Liver (tissue), 8 donors: ENCODE measurements at regions not wholly inside any gene's neighbourhood (a gene's known extent, or its start where the extent isn't known, plus 50 kb on each side); places are given as distances from the start of the nearest gene placed in this dataset.

Experiments used
- DNase-seq: peaks from one replicate; pipeline ENCODE4 v3.0.0-alpha.2; 2017; ENCODE audit warnings: low spot score
- H3K27ac ChIP-seq, 2 donors: one replicate each; pipeline ENCODE4 v1.7.0; 2013; ENCODE audit warnings: inconsistent platforms in 2 of 2, low read length in 2 of 2, control low read depth in 1 of 2, low read depth in 1 of 2, mild to moderate bottlenecking in 1 of 2
- H3K27me3 ChIP-seq, 4 donors: one replicate each; pipeline versions ENCODE4 v1.6.1 to v1.7.0; 2013; ENCODE audit warnings: low read length in 3 of 4, inconsistent platforms in 1 of 4, mild to moderate bottlenecking in 1 of 4, moderate library complexity in 1 of 4; ENCODE audit not compliant: control insufficient read depth in 4 of 4, insufficient read depth in 4 of 4
- H3K36me3 ChIP-seq, 4 donors: one replicate each; pipeline versions ENCODE4 v1.6.1 to v1.7.0; 2013; ENCODE audit warnings: low read length in 3 of 4, mild to moderate bottlenecking in 3 of 4, low read depth in 1 of 4, moderate library complexity in 1 of 4; ENCODE audit not compliant: control insufficient read depth in 4 of 4, insufficient read depth in 3 of 4
- H3K4me1 ChIP-seq, 4 donors: one replicate each; pipeline versions ENCODE4 v1.6.1 to v1.7.0; 2013; ENCODE audit warnings: low read length in 3 of 4, mild to moderate bottlenecking in 3 of 4, moderate library complexity in 1 of 4; ENCODE audit not compliant: control insufficient read depth in 4 of 4, insufficient read depth in 4 of 4
- H3K4me3 ChIP-seq, 3 donors: one replicate each; pipeline versions ENCODE4 v1.6.1 to v1.7.0; 2013; ENCODE audit warnings: low read length in 3 of 3, control low read depth in 1 of 3, low read depth in 1 of 3, mild to moderate bottlenecking in 1 of 3
- H3K9ac ChIP-seq, 2 donors: one replicate each; pipeline ENCODE4 v1.7.0; 2013; ENCODE audit warnings: low read length in 2 of 2, mild to moderate bottlenecking in 2 of 2, moderate library complexity in 2 of 2, control low read depth in 1 of 2, low read depth in 1 of 2
- H3K9me3 ChIP-seq, 4 donors: one replicate each; pipeline versions ENCODE4 v1.6.1 to v1.7.0; 2013; ENCODE audit warnings: low read length in 3 of 4; ENCODE audit not compliant: control insufficient read depth in 4 of 4
- ATF3 ChIP-seq: IDR thresholded peaks from 2 replicates; pipeline ENCODE4 v1.6.1; 2016; ENCODE audit warnings: antibody characterized with exemption
- CTCF ChIP-seq: fragments of 150-350 bp; IDR thresholded peaks from 2 replicates; pipeline ENCODE4 v1.5.1; 2017; ENCODE audit warnings: improper control_type of control experiment, low read depth, low read length; ENCODE audit not compliant: missing input control
- EGR1 ChIP-seq, 2 donors: IDR thresholded peaks; 2 replicates each; pipeline ENCODE4 v1.6.1; 2016 to 2018; ENCODE audit warnings: antibody characterized with exemption in 2 of 2, low read depth in 2 of 2
- FOXA1 ChIP-seq: IDR thresholded peaks from 2 replicates; pipeline ENCODE4 v1.6.1; 2016; ENCODE audit warnings: antibody characterized with exemption
- FOXA2 ChIP-seq: IDR thresholded peaks from 2 replicates; pipeline ENCODE4 v1.6.1; 2016; ENCODE audit warnings: antibody characterized with exemption
- GABPA ChIP-seq, 2 donors: IDR thresholded peaks in 1 of 2; conservative IDR thresholded peaks in 1 of 2; 2 replicates each; pipeline ENCODE4 v1.6.1; 2016; ENCODE audit warnings: antibody characterized with exemption in 2 of 2, mild to moderate bottlenecking in 1 of 2, moderate library complexity in 1 of 2
- HNF4A ChIP-seq, 2 donors: conservative IDR thresholded peaks; 2 replicates each; pipeline ENCODE4 v1.6.1; 2016; ENCODE audit warnings: antibody characterized with exemption in 2 of 2, mild to moderate bottlenecking in 2 of 2
- HNF4G ChIP-seq: IDR thresholded peaks from 2 replicates; pipeline ENCODE4 v1.6.1; 2016; ENCODE audit warnings: antibody characterized with exemption
- JUND ChIP-seq, 2 donors: IDR thresholded peaks; 2 replicates each; pipeline ENCODE4 v1.6.1; 2016; ENCODE audit warnings: antibody characterized with exemption in 2 of 2
- NR2F2 ChIP-seq: IDR thresholded peaks from 2 replicates; pipeline ENCODE4 v1.6.1; 2016; ENCODE audit warnings: antibody characterized with exemption
- RAD21 ChIP-seq, 2 donors: IDR thresholded peaks; 2 replicates each; pipeline ENCODE4 v1.6.1; 2016; ENCODE audit warnings: antibody characterized with exemption in 2 of 2, mild to moderate bottlenecking in 2 of 2
- REST ChIP-seq: IDR thresholded peaks from 2 replicates; pipeline ENCODE4 v1.6.1; 2016; ENCODE audit warnings: antibody characterized with exemption, mild to moderate bottlenecking
- RXRA ChIP-seq, 2 donors: IDR thresholded peaks; 2 replicates each; pipeline ENCODE4 v1.6.1; 2017 to 2018; ENCODE audit warnings: antibody characterized with exemption in 2 of 2, mild to moderate bottlenecking in 1 of 2
- SP1 ChIP-seq: IDR thresholded peaks from 2 replicates; pipeline ENCODE4 v1.6.1; 2018; ENCODE audit warnings: antibody characterized with exemption, mild to moderate bottlenecking
- TAF1 ChIP-seq: conservative IDR thresholded peaks from 2 replicates; pipeline ENCODE4 v1.6.1; 2016; ENCODE audit warnings: antibody characterized with exemption, mild to moderate bottlenecking
- YY1 ChIP-seq: IDR thresholded peaks from 2 replicates; pipeline ENCODE4 v1.6.1; 2016; ENCODE audit warnings: antibody characterized with exemption, mild to moderate bottlenecking
- WGBS: extraction: QIAGEN DNeasy Blood & Tissue Kit; methylation state at CpG from one replicate; pipeline ENCODE4 v1.1.7; 2013; 5-methylcytosine and 5-hydroxymethylcytosine counted together
- TF ChIP-seq, protein P1 (sequence below): IDR thresholded peaks from 2 replicates; pipeline ENCODE4 v1.6.1; 2016; ENCODE audit warnings: antibody characterized with exemption
- TF ChIP-seq, protein P2 (sequence below): IDR thresholded peaks from 2 replicates; pipeline ENCODE4 v1.6.1; 2016; ENCODE audit warnings: antibody characterized with exemption
- donor health status: healthy.
- donor health status: healthy.
- donor health status: healthy.
- donor health status: healthy.
- donor health status: healthy.

GRCh38 chr3:20320489-20320888, 134.5 kb upstream of the SGO1 start:
- Histone ChIP-seq H3K27me3 (no peaks in the 10 kb centered on the region), H3K9ac (no peak overlapping the region), H3K9me3 (no peaks in the 10 kb centered on the region), H3K36me3 (no peaks in the 10 kb centered on the region), H3K4me3 (no peak overlapping the region), H3K27ac (no peak overlapping the region), H3K4me1 (no peaks in the 10 kb centered on the region)
- no peak for DNase-seq
- no peak for TF ChIP-seq NR2F2
- TF ChIP-seq GABPA (IDR thresholded peaks at IDR 0.05 in 1 of 2, conservative IDR thresholded peaks at IDR 0.05 in 1 of 2), result no peak
- TF ChIP-seq, protein P1, sequence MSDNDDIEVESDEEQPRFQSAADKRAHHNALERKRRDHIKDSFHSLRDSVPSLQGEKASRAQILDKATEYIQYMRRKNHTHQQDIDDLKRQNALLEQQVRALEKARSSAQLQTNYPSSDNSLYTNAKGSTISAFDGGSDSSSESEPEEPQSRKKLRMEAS, result no peak
- TF ChIP-seq REST, result no peak
- no peak for TF ChIP-seq EGR1 (IDR thresholded peaks at IDR 0.05; ENCODE audit: low read depth in 2 of 2)
- no peak for TF ChIP-seq HNF4A (conservative IDR thresholded peaks at IDR 0.05)
- TF ChIP-seq, protein P2, sequence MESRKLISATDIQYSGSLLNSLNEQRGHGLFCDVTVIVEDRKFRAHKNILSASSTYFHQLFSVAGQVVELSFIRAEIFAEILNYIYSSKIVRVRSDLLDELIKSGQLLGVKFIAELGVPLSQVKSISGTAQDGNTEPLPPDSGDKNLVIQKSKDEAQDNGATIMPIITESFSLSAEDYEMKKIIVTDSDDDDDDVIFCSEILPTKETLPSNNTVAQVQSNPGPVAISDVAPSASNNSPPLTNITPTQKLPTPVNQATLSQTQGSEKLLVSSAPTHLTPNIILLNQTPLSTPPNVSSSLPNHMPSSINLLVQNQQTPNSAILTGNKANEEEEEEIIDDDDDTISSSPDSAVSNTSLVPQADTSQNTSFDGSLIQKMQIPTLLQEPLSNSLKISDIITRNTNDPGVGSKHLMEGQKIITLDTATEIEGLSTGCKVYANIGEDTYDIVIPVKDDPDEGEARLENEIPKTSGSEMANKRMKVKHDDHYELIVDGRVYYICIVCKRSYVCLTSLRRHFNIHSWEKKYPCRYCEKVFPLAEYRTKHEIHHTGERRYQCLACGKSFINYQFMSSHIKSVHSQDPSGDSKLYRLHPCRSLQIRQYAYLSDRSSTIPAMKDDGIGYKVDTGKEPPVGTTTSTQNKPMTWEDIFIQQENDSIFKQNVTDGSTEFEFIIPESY, result no peak
- no peak for TF ChIP-seq SP1
- TF ChIP-seq JUND (IDR thresholded peaks at IDR 0.05), result no peak
- no peak for TF ChIP-seq TAF1
- TF ChIP-seq YY1, result no peak
- no peak for TF ChIP-seq FOXA2
- TF ChIP-seq RAD21 (IDR thresholded peaks at IDR 0.05), result no peak
- TF ChIP-seq HNF4G, result no peak
- TF ChIP-seq RXRA (IDR thresholded peaks at IDR 0.05), result no peak
- no peak for TF ChIP-seq FOXA1
- no peak for TF ChIP-seq CTCF
- no peak for TF ChIP-seq ATF3
- 65% methylated on average over 3 of the region's 3 CpGs for WGBS

GRCh38 chr3:20319551-20319950, 133.5 kb upstream of the SGO1 start:
- Histone ChIP-seq H3K36me3 (no peaks in the 10 kb centered on the region), H3K4me3 (no peak overlapping the region), H3K4me1 (no peaks in the 10 kb centered on the region), H3K27ac (no peak overlapping the region), H3K9me3 (no peaks in the 10 kb centered on the region), H3K27me3 (no peaks in the 10 kb centered on the region), H3K9ac (no peak overlapping the region)
- TF ChIP-seq, protein P1, result no peak
- no peak for TF ChIP-seq YY1
- DNase-seq, result no peak
